ENCODE measurements at regions not wholly inside any gene's neighbourhood (a gene's known extent, or its start where the extent isn't known, plus 50 kb on each side); places are given as distances from the start of the nearest gene placed in this dataset.

DNA sequence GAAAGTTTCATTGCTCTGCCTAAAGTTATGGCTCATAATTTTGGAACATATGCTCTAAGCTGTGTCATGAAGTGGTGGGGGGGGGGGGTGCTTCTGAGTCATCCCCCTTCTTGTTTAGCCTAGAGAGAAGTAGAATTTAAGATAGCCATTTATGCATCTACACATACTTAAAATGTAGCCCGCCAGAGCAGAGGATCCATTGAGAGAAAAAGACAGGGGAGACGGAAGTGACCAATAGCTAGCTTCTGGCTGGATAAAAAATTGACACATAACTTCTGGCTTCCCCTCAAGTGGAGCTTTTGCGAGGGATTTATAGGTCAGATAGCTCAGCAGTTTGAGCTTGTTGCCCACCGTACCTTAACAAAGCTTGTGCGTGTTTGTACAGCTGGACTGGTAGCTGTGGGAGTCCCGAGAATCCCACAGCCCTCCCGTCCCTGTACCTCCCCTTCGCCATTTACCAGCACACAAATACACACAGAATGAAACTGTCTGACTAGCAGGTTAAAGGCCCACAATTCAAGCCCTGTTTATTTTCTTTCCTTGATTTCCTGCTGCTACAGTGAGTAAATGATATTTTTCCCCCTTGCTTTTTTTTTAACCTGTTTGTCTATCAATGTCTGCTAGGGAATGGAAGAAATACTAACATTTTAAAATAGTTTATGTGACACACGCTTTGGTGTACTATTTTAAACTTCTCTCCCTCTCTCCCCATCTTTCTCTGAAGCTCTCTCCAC lies 232.6 kb upstream of the FERD3L start:
- Histone ChIP-seq H3K4me1 (replicated peaks in 1 of 4; ENCODE audit: control insufficient read depth in 3 of 4, insufficient read depth in 4 of 4, low read length in 3 of 4) (no peaks in the 10 kb centered on the region; a peak in 1 of 7 replicates), H3K56ac (replicated peaks; ENCODE audit: insufficient read length, low read depth, low read length) (no peak overlapping the region), H3K79me2 (ENCODE audit: control insufficient read depth in 1 of 2, insufficient read depth in 2 of 2, low read length in 2 of 2) (no peaks in the 10 kb centered on the region), H3K27ac (ENCODE audit: low read depth, low read length) (no peak overlapping the region), H3K9ac (replicated peaks in 1 of 4; ENCODE audit: extremely low read depth in 1 of 4, low read depth in 3 of 4, low read length in 3 of 4) (no peak overlapping the region), H3K4me3 (ENCODE audit: extremely low read depth in 1 of 4, insufficient read depth in 2 of 4, low read depth in 3 of 4, low read length in 4 of 4) (no peak overlapping the region), H3K4ac (replicated peaks; ENCODE audit: insufficient read length, low read depth, low read length) (no peak overlapping the region), H4K8ac (ENCODE audit: extremely low read depth, insufficient read depth, low read length) (no peak overlapping the region), H3K14ac (ENCODE audit: insufficient read length) (no peak overlapping the region), H2AFZ (ENCODE audit: low read length) (peak overlapping the region; percentile 81), H2BK15ac (ENCODE audit: low read length) (no peak overlapping the region; the same call in 1 of the 2 replicates), H3K27me3 (replicated peaks in 1 of 4; ENCODE audit: control insufficient read depth in 3 of 4, extremely low read depth in 1 of 4, insufficient read depth in 3 of 4, low read length in 3 of 4) (no peaks in the 10 kb centered on the region), H2AK5ac (ENCODE audit: low read depth, low read length) (no peak overlapping the region), H3K18ac (ENCODE audit: extremely low read depth, low read length) (no peak overlapping the region), H3K23ac (ENCODE audit: insufficient read length) (no peak overlapping the region), H2BK120ac (replicated peaks; ENCODE audit: low read depth, low read length) (no peak overlapping the region), H2BK5ac (ENCODE audit: low read depth, low read length) (no peak overlapping the region), H3K79me1 (ENCODE audit: low read depth, low read length) (no peaks in the 10 kb centered on the region), H4K5ac (ENCODE audit: insufficient read length, low read depth, low read length) (no peak overlapping the region), H3K23me2 (ENCODE audit: low read depth, low read length) (no peaks in the 10 kb centered on the region), H2BK12ac (ENCODE audit: low read depth, low read length) (no peak overlapping the region), H3K9me3 (ENCODE audit: insufficient read depth in 2 of 2, low read depth in 1 of 2, low read length in 1 of 2) (peaks cover 0 to 5% of the 10 kb centered on the region in 2 experiments; a peak in 1 of 4 replicates), H3K36me3 (ENCODE audit: control insufficient read depth in 2 of 4, insufficient read depth in 4 of 4, low read length in 3 of 4) (no peaks in the 10 kb centered on the region), H2BK20ac (ENCODE audit: low read length) (no peak overlapping the region), H4K20me1 (replicated peaks in 1 of 2; ENCODE audit: control insufficient read depth in 1 of 2, insufficient read depth in 2 of 2, low read length in 2 of 2) (no peaks in the 10 kb centered on the region), H4K91ac (replicated peaks; ENCODE audit: insufficient read length, low read length) (no peak overlapping the region), H3K4me2 (ENCODE audit: insufficient read depth in 1 of 2, low read depth in 2 of 2, low read length in 2 of 2) (no peak overlapping the region)
- WGBS, 2 experiments (ENCODE audit: extremely low coverage in 1 of 2, insufficient coverage in 1 of 2, insufficient read length in 1 of 2, insufficient replicate concordance in 2 of 2, low coverage in 1 of 2, low lambda C conversion rate in 2 of 2, missing lambda C conversion rate in 1 of 2): 91% methylated on average over 9 of the region's 9 CpGs; no CpG with 5 or more reads in 1 of the 2 experiments
- ChIA-PET CTCF (ENCODE audit: partially characterized antibody) (interaction anchor here (0.6 kb wide), 2 partner anchors 100 to 234 kb away, joined by 3 read pairs; no protein-coding TSS in a partner anchor), POLR2A (ENCODE audit: partially characterized antibody) (no interaction called here)
- no peak for DNase-seq (ENCODE audit: low read depth in 1 of 2, low spot score in 2 of 2)
- FAIRE-seq: no peak
- TF ChIP-seq FOSL1 (IDR thresholded peaks at IDR 0.05; ENCODE audit: insufficient read depth, low read depth, low read length) (no peak), GTF2F1 (IDR thresholded peaks at IDR 0.05; ENCODE audit: borderline replicate concordance, low read depth, low read length) (no peak), TEAD4 (IDR thresholded peaks at IDR 0.05; ENCODE audit: low read depth, low read length) (no peak), POLR2AphosphoS5 (IDR thresholded peaks at IDR 0.05; ENCODE audit: low read depth, low read length) (no peak), GABPA (IDR thresholded peaks at IDR 0.05; ENCODE audit: borderline replicate concordance, insufficient read depth, low read length) (no peak), CEBPB (IDR thresholded peaks at IDR 0.05; ENCODE audit: low read depth, low read length) (no peak), HDAC2 (IDR thresholded peaks at IDR 0.05; ENCODE audit: borderline replicate concordance in 1 of 2, low read depth in 2 of 2, low read length in 2 of 2) (no peak), SIX5 (IDR thresholded peaks at IDR 0.05; ENCODE audit: low read depth, low read length) (no peak), KDM5A (IDR thresholded peaks at IDR 0.05; ENCODE audit: low read length) (no peak), EGR1 (IDR thresholded peaks at IDR 0.05; ENCODE audit: borderline replicate concordance, low read depth, low read length) (no peak)
- TF ChIP-seq, protein P1, sequence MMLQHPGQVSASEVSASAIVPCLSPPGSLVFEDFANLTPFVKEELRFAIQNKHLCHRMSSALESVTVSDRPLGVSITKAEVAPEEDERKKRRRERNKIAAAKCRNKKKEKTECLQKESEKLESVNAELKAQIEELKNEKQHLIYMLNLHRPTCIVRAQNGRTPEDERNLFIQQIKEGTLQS (IDR thresholded peaks at IDR 0.05; ENCODE audit: insufficient read depth, low read depth, low read length): no peak
- TF ChIP-seq, protein P2, sequence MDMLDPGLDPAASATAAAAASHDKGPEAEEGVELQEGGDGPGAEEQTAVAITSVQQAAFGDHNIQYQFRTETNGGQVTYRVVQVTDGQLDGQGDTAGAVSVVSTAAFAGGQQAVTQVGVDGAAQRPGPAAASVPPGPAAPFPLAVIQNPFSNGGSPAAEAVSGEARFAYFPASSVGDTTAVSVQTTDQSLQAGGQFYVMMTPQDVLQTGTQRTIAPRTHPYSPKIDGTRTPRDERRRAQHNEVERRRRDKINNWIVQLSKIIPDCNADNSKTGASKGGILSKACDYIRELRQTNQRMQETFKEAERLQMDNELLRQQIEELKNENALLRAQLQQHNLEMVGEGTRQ (IDR thresholded peaks at IDR 0.05; ENCODE audit: low read length): no peak

Data from H1 (cell line).